H9 (cell line): ENCODE measurements at regions not wholly inside any gene's neighbourhood (a gene's known extent, or its start where the extent isn't known, plus 50 kb on each side); places are given as distances from the start of the nearest gene placed in this dataset.

Experiments
- DNase-seq: peaks from one replicate; pipeline ENCODE4 v3.0.0-alpha.2; 2017
- H2AFZ ChIP-seq: one replicate; pipeline ENCODE4 v1.6.1; 2013; ENCODE audit warnings: mild to moderate bottlenecking, low read length, control low read depth, moderate library complexity
- H2AK5ac ChIP-seq: 2 replicates; pipeline ENCODE4 v1.6.1; 2013; ENCODE audit warnings: low read length, control low read depth, mixed read lengths; ENCODE audit not compliant: insufficient read length
- H2BK120ac ChIP-seq: one replicate; pipeline ENCODE4 v1.6.1; 2013; ENCODE audit warnings: low read depth, mild to moderate bottlenecking, low read length, control low read depth, inconsistent platforms; ENCODE audit not compliant: poor library complexity, severe bottlenecking
- H2BK12ac ChIP-seq: 2 replicates; pipeline ENCODE4 v1.6.1; 2013; ENCODE audit warnings: low read length, control low read depth, mixed read lengths, low read depth; ENCODE audit not compliant: insufficient read length
- H2BK15ac ChIP-seq: 2 replicates; pipeline ENCODE4 v1.6.1; 2013; ENCODE audit warnings: low read depth, low read length, control low read depth
- H2BK20ac ChIP-seq: one replicate; pipeline ENCODE4 v1.6.1; 2013; ENCODE audit warnings: low read depth, mild to moderate bottlenecking, low read length, control low read depth, inconsistent platforms; ENCODE audit not compliant: poor library complexity, severe bottlenecking
- H2BK5ac ChIP-seq: 2 replicates; pipeline ENCODE4 v1.6.1; 2013; ENCODE audit warnings: low read length, control low read depth, mixed read lengths; ENCODE audit not compliant: insufficient read length
- H3K14ac ChIP-seq: 2 replicates; pipeline ENCODE4 v1.6.1; 2013; ENCODE audit warnings: low read length, control low read depth; ENCODE audit not compliant: insufficient read depth
- H3K18ac ChIP-seq: 2 replicates; pipeline ENCODE4 v1.6.1; 2013; ENCODE audit warnings: low read depth, mild to moderate bottlenecking, mixed read lengths, low read length, control low read depth; ENCODE audit not compliant: insufficient read length
- H3K23ac ChIP-seq: 2 replicates; pipeline ENCODE4 v1.6.1; 2013; ENCODE audit warnings: low read length, control low read depth, mixed read lengths, low read depth; ENCODE audit not compliant: insufficient read length
- H3K23me2 ChIP-seq: 2 replicates; pipeline ENCODE4 v1.6.1; 2013; ENCODE audit warnings: low read depth, mild to moderate bottlenecking, mixed read lengths, low read length, control low read depth; ENCODE audit not compliant: insufficient read length, poor library complexity, severe bottlenecking
- H3K27ac ChIP-seq: 2 replicates; pipeline ENCODE4 v1.5.1; 2013; ENCODE audit warnings: low read length, control low read depth, mixed read lengths, low read depth; ENCODE audit not compliant: insufficient read length
- H3K27me3 ChIP-seq: 2 replicates; pipeline ENCODE4 v1.6.1; 2013; ENCODE audit warnings: low read length, control low read depth, inconsistent platforms; ENCODE audit not compliant: insufficient read depth
- H3K4ac ChIP-seq: 2 replicates; pipeline ENCODE4 v1.6.1; 2013; ENCODE audit warnings: low read depth, mild to moderate bottlenecking, control low read depth, inconsistent platforms, low read length, moderate library complexity
- H3K4me1 ChIP-seq: 2 replicates; pipeline ENCODE4 v1.6.1; 2013; ENCODE audit warnings: low read length, control low read depth, inconsistent platforms; ENCODE audit not compliant: insufficient read depth
- H3K4me2 ChIP-seq: 2 replicates; pipeline ENCODE4 v1.6.1; 2013; ENCODE audit warnings: low read length, control low read depth, mixed read lengths; ENCODE audit not compliant: insufficient read length, insufficient read depth
- H3K56ac ChIP-seq: 2 replicates; pipeline ENCODE4 v1.6.1; 2013; ENCODE audit warnings: low read depth, mild to moderate bottlenecking, mixed read lengths, low read length, control low read depth; ENCODE audit not compliant: insufficient read length
- H3K79me1 ChIP-seq: 2 replicates; pipeline ENCODE4 v1.6.1; 2013; ENCODE audit warnings: low read depth, mild to moderate bottlenecking, moderate library complexity, low read length, control low read depth, inconsistent platforms; ENCODE audit not compliant: insufficient read depth, poor library complexity, severe bottlenecking
- H3K79me2 ChIP-seq: 2 replicates; pipeline ENCODE4 v1.6.1; 2013; ENCODE audit warnings: low read length, control low read depth, inconsistent platforms; ENCODE audit not compliant: insufficient read depth
- H3K9ac ChIP-seq: 2 replicates; pipeline ENCODE4 v1.6.1; 2013; ENCODE audit warnings: low read length, control low read depth, mixed read lengths; ENCODE audit not compliant: insufficient read length; ENCODE audit errors: extremely low read depth
- H3K9me3 ChIP-seq: one replicate; pipeline ENCODE4 v1.6.1; 2013; ENCODE audit warnings: low read depth, low read length, inconsistent platforms; ENCODE audit not compliant: control insufficient read depth
- H3T11ph ChIP-seq: one replicate; pipeline ENCODE4 v1.6.1; 2013; ENCODE audit warnings: mild to moderate bottlenecking, low read length, control low read depth, inconsistent platforms
- H4K20me1 ChIP-seq: one replicate; pipeline ENCODE4 v1.6.1; 2013; ENCODE audit not compliant: control insufficient read depth, insufficient read length, insufficient read depth
- H4K5ac ChIP-seq: 2 replicates; pipeline ENCODE4 v1.6.1; 2013; ENCODE audit warnings: low read depth, mild to moderate bottlenecking, mixed read lengths, low read length, control low read depth; ENCODE audit not compliant: insufficient read length
- H4K8ac ChIP-seq: replicated peaks from 2 replicates; pipeline ENCODE4 v1.6.1; 2013; ENCODE audit warnings: low read length, control low read depth, mixed read lengths, low read depth; ENCODE audit not compliant: insufficient read length
- H4K91ac ChIP-seq: 2 replicates; pipeline ENCODE4 v1.6.1; 2013; ENCODE audit warnings: low read depth, mild to moderate bottlenecking, moderate library complexity, mixed read lengths, low read length, control low read depth; ENCODE audit not compliant: insufficient read length
- H3K27ac Mint-ChIP-seq, 3 experiments: 2 replicates in 2 of 3; 3 replicates in 1 of 3; pipeline ENCODE4 v1.8.0; 2020 to 2021; ENCODE audit warnings: mixed read lengths in 3 of 3, mild to moderate bottlenecking in 1 of 3, moderate library complexity in 1 of 3
- H3K27me3 Mint-ChIP-seq: 2 replicates; pipeline ENCODE4 v1.8.0; 2021; ENCODE audit warnings: low read depth, mild to moderate bottlenecking, moderate library complexity, mixed read lengths
- H3K36me3 Mint-ChIP-seq, 3 experiments: 2 replicates in 2 of 3; 3 replicates in 1 of 3; pipeline ENCODE4 v1.8.0; 2020 to 2021; ENCODE audit warnings: low read depth in 3 of 3, mixed read lengths in 3 of 3; ENCODE audit not compliant: insufficient read depth in 1 of 3
- H3K4me1 Mint-ChIP-seq, 2 experiments: 2 replicates each; pipeline ENCODE4 v1.8.0; 2020; ENCODE audit warnings: mixed read lengths in 2 of 2
- H3K4me3 Mint-ChIP-seq, 2 experiments: 2 replicates in 1 of 2; 3 replicates in 1 of 2; pipeline ENCODE4 v1.8.0; 2020 to 2021; ENCODE audit warnings: mild to moderate bottlenecking in 2 of 2, mixed read lengths in 2 of 2, moderate library complexity in 1 of 2
- H3K9me3 Mint-ChIP-seq, 2 experiments: 2 replicates in 1 of 2; 3 replicates in 1 of 2; pipeline ENCODE4 v1.8.0; 2020; ENCODE audit warnings: mild to moderate bottlenecking in 2 of 2, mixed read lengths in 2 of 2, moderate library complexity in 1 of 2
- CTCF ChIP-seq: fragments of 200-600 bp; sonication (generic); conservative IDR thresholded peaks from 3 replicates; pipeline ENCODE4 v1.8.0; 2021; ENCODE audit warnings: antibody characterized with exemption, mild to moderate bottlenecking
- WGBS: extraction: QIAGEN DNeasy Blood & Tissue Kit; methylation state at CpG from one replicate; pipeline ENCODE4 v1.1.7; 2013; ENCODE audit warnings: missing lambda C conversion rate, low lambda C conversion rate, mixed read lengths; ENCODE audit not compliant: insufficient read length; ENCODE audit errors: extremely low coverage; 5-methylcytosine and 5-hydroxymethylcytosine counted together

GRCh38 chr20:60237981-60238380, 279.8 kb downstream of the CDH26 start:
- Histone ChIP-seq H3T11ph (no peak overlapping the region), H2BK15ac (no peak overlapping the region), H3K14ac (no peak overlapping the region), H2BK120ac (no peak overlapping the region), H3K79me2 (no peaks in the 10 kb centered on the region), H4K20me1 (no peaks in the 10 kb centered on the region), H3K27ac (no peak overlapping the region), H4K8ac (no peak overlapping the region), H3K56ac (no peak overlapping the region), H3K23me2 (no peaks in the 10 kb centered on the region), H2BK20ac (no peak overlapping the region), H3K18ac (no peak overlapping the region), H2AFZ (no peak overlapping the region), H3K4ac (no peak overlapping the region), H2AK5ac (no peak overlapping the region), H3K27me3 (no peaks in the 10 kb centered on the region; the same call in 1 of the 2 replicates), H2BK12ac (no peak overlapping the region), H3K9me3 (no peaks in the 10 kb centered on the region), H4K5ac (no peak overlapping the region), H4K91ac (no peak overlapping the region), H3K4me1 (no peaks in the 10 kb centered on the region; the same call in 1 of the 2 replicates), H3K23ac (no peak overlapping the region), H3K9ac (no peak overlapping the region), H3K79me1 (no peaks in the 10 kb centered on the region), H2BK5ac (no peak overlapping the region), H3K4me2 (no peak overlapping the region)
- Mint-ChIP-seq H3K27me3 (peaks cover 11% of the 10 kb centered on the region), H3K4me3 (no peak overlapping the region), H3K4me1 (peaks cover 0 to 9% of the 10 kb centered on the region in 2 experiments; a peak in 1 of 4 replicates), H3K9me3 (no peaks in the 10 kb centered on the region), H3K36me3 (no peaks in the 10 kb centered on the region), H3K27ac (no peak overlapping the region)
- no CpG with 5 or more reads among the region's 7 CpGs for WGBS
- DNase-seq: no peak
- TF ChIP-seq CTCF: no peak
